GM23338 (cell line): ENCODE measurements at regions not wholly inside any gene's neighbourhood (a gene's known extent, or its start where the extent isn't known, plus 50 kb on each side); places are given as distances from the start of the nearest gene placed in this dataset.
A peak's percentile ranks its signal among the peaks of the same experiment; 100 is the strongest.

Source experiments
- ATAC-seq: fragments of 200-7000 bp; cut with Tn5 transposase; 3 replicates; pipeline ENCODE4 v1.9.1; 2020
- DNase-seq: peaks from one replicate; pipeline ENCODE4 v3.0.0-alpha.2; 2015; ENCODE audit warnings: low spot score
- H2AFZ ChIP-seq: fragments of 200-600 bp; sonication (generic); 2 replicates; pipeline ENCODE4 v1.8.0; 2016; ENCODE audit warnings: antibody characterized with exemption, mild to moderate bottlenecking, moderate library complexity
- H3F3A ChIP-seq: fragments of 200-600 bp; sonication (generic); replicated peaks from 2 replicates; pipeline ENCODE4 v1.8.0; 2017; ENCODE audit warnings: antibody characterized with exemption, mixed run types, low read depth
- H3K27ac ChIP-seq: fragments of 200-600 bp; sonication (generic); 2 replicates; pipeline ENCODE4 v1.6.1; 2016; ENCODE audit warnings: low read depth
- H3K27me3 ChIP-seq: fragments of 200-600 bp; sonication (generic); 2 replicates; pipeline ENCODE4 v1.8.0; 2016; ENCODE audit warnings: mild to moderate bottlenecking, mixed run types, moderate library complexity; ENCODE audit not compliant: insufficient read depth
- H3K36me3 ChIP-seq: fragments of 200-600 bp; sonication (generic); 2 replicates; pipeline ENCODE4 v1.8.0; 2016; ENCODE audit warnings: mild to moderate bottlenecking; ENCODE audit not compliant: insufficient read depth
- H3K4me1 ChIP-seq: fragments of 200-600 bp; sonication (generic); 2 replicates; pipeline ENCODE4 v1.8.0; 2016; ENCODE audit warnings: mild to moderate bottlenecking, moderate library complexity; ENCODE audit not compliant: insufficient read depth
- H3K4me2 ChIP-seq: fragments of 200-600 bp; sonication (generic); 2 replicates; pipeline ENCODE4 v1.7.1; 2017; ENCODE audit warnings: mixed run types
- H3K4me3 ChIP-seq: fragments of 200-600 bp; sonication (generic); 2 replicates; pipeline ENCODE4 v1.6.1; 2016; ENCODE audit warnings: mixed run types
- H3K79me2 ChIP-seq: fragments of 200-600 bp; sonication (generic); replicated peaks from 2 replicates; pipeline ENCODE4 v1.8.0; 2017; ENCODE audit warnings: mild to moderate bottlenecking; ENCODE audit not compliant: insufficient read depth
- H3K9me2 ChIP-seq: fragments of 200-600 bp; sonication (generic); 2 replicates; pipeline ENCODE4 v1.8.0; 2017; ENCODE audit not compliant: insufficient read depth
- H4K20me1 ChIP-seq: fragments of 200-600 bp; sonication (generic); replicated peaks from 2 replicates; pipeline ENCODE4 v1.8.0; 2017; ENCODE audit warnings: mild to moderate bottlenecking; ENCODE audit not compliant: insufficient read depth
- H3K27ac Mint-ChIP-seq: 2 replicates; pipeline ENCODE4 v1.8.0; 2020; ENCODE audit warnings: inconsistent platforms, mild to moderate bottlenecking, moderate library complexity, mixed read lengths
- H3K27me3 Mint-ChIP-seq: 3 replicates; pipeline ENCODE4 v1.8.0; 2022; ENCODE audit warnings: low read depth, mild to moderate bottlenecking, moderate library complexity, mixed read lengths, inconsistent platforms; ENCODE audit not compliant: insufficient read depth, poor library complexity
- H3K36me3 Mint-ChIP-seq: 3 replicates; pipeline ENCODE4 v1.8.0; 2021; ENCODE audit warnings: low read depth, mild to moderate bottlenecking, inconsistent platforms, moderate library complexity, mixed read lengths
- H3K4me1 Mint-ChIP-seq: 3 replicates; pipeline ENCODE4 v1.8.0; 2020; ENCODE audit warnings: mild to moderate bottlenecking, inconsistent platforms, mixed read lengths
- H3K4me3 Mint-ChIP-seq: 3 replicates; pipeline ENCODE4 v1.8.0; 2021; ENCODE audit warnings: moderate library complexity, mild to moderate bottlenecking, inconsistent platforms, mixed read lengths
- H3K9me3 Mint-ChIP-seq: 3 replicates; pipeline ENCODE4 v1.8.0; 2020; ENCODE audit warnings: moderate library complexity, mild to moderate bottlenecking, inconsistent platforms, mixed read lengths
- CREB1 ChIP-seq: fragments of 250-450 bp; sonication (Bioruptor Pico); IDR thresholded peaks from 2 replicates; pipeline ENCODE4 v1.5.0; 2020; ENCODE audit warnings: low read depth, mild to moderate bottlenecking, moderate library complexity
- EZH2 ChIP-seq: fragments of 200-600 bp; sonication (generic); IDR thresholded peaks from one replicate; pipeline ENCODE4 v1.8.0; 2017; ENCODE audit warnings: antibody characterized with exemption, mild to moderate bottlenecking, low read depth; ENCODE audit not compliant: unreplicated experiment
- EZH2phosphoT487 ChIP-seq: fragments of 200-600 bp; sonication (generic); IDR thresholded peaks from one replicate; pipeline ENCODE4 v1.8.1; 2018; ENCODE audit warnings: antibody characterized with exemption; ENCODE audit not compliant: unreplicated experiment
- JUNB ChIP-seq: IDR thresholded peaks from one replicate; pipeline ENCODE4 v1.6.1; 2016; ENCODE audit warnings: antibody characterized with exemption; ENCODE audit not compliant: unreplicated experiment
- NANOG ChIP-seq: IDR thresholded peaks from 2 replicates; pipeline ENCODE4 v1.6.1; 2016; ENCODE audit warnings: antibody characterized with exemption, borderline replicate concordance
- POLR2AphosphoS5 ChIP-seq: IDR thresholded peaks from 2 replicates; pipeline ENCODE4 v1.6.1; 2016; ENCODE audit warnings: antibody characterized with exemption, low read depth
- STAT1 ChIP-seq: IDR thresholded peaks from one replicate; pipeline ENCODE4 v1.6.1; 2016; ENCODE audit warnings: antibody characterized with exemption; ENCODE audit not compliant: unreplicated experiment
- ZNF114 ChIP-seq: fragments of 250-450 bp; sonication (Bioruptor Pico); IDR thresholded peaks from 2 replicates; pipeline ENCODE4 v1.5.0; 2020; ENCODE audit warnings: mild to moderate bottlenecking, moderate library complexity
- TF ChIP-seq, protein P1 (sequence below): IDR thresholded peaks from one replicate; pipeline ENCODE4 v1.6.1; 2018; ENCODE audit warnings: antibody characterized with exemption; ENCODE audit not compliant: unreplicated experiment
- TF ChIP-seq, protein P2 (sequence below), 2 experiments: fragments of 200-600 bp in 1 of 2; sonication (generic) in 1 of 2; conservative IDR thresholded peaks; 2 replicates each; pipeline versions ENCODE4 v1.5.1 to v1.6.1; 2016 to 2017; ENCODE audit warnings: antibody characterized with exemption in 2 of 2, low read depth in 2 of 2, mild to moderate bottlenecking in 2 of 2, moderate library complexity in 1 of 2
- TF ChIP-seq, protein P3 (sequence below): IDR thresholded peaks from 2 replicates; pipeline ENCODE4 v1.6.1; 2016; ENCODE audit warnings: antibody characterized with exemption

DNA sequence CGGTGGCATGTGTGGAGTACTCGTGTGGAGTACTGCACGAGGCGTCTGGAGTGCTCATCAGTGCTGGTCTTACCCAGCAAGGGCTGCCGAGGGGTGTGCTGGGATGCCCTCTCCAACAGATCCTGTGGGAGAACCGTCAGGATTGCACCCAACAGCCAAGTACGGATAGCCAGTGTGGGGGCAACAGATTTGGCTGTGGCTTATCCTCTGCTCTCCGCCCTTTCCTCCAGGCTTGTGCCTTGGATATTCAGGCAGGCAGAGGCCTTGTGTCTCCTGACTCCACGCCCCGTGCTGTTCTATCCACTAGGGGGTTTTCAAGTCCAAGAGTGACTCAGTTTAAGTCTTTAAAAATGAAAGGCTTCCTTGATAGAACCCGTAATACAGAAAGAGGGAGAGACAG lies 321.0 kb upstream of the HS6ST1 start (continued):
- TF ChIP-seq EZH2phosphoT487, result no peak
- TF ChIP-seq, protein P1, sequence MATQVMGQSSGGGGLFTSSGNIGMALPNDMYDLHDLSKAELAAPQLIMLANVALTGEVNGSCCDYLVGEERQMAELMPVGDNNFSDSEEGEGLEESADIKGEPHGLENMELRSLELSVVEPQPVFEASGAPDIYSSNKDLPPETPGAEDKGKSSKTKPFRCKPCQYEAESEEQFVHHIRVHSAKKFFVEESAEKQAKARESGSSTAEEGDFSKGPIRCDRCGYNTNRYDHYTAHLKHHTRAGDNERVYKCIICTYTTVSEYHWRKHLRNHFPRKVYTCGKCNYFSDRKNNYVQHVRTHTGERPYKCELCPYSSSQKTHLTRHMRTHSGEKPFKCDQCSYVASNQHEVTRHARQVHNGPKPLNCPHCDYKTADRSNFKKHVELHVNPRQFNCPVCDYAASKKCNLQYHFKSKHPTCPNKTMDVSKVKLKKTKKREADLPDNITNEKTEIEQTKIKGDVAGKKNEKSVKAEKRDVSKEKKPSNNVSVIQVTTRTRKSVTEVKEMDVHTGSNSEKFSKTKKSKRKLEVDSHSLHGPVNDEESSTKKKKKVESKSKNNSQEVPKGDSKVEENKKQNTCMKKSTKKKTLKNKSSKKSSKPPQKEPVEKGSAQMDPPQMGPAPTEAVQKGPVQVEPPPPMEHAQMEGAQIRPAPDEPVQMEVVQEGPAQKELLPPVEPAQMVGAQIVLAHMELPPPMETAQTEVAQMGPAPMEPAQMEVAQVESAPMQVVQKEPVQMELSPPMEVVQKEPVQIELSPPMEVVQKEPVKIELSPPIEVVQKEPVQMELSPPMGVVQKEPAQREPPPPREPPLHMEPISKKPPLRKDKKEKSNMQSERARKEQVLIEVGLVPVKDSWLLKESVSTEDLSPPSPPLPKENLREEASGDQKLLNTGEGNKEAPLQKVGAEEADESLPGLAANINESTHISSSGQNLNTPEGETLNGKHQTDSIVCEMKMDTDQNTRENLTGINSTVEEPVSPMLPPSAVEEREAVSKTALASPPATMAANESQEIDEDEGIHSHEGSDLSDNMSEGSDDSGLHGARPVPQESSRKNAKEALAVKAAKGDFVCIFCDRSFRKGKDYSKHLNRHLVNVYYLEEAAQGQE, result no peak
- no peak for TF ChIP-seq JUNB
- no peak for TF ChIP-seq NANOG
- TF ChIP-seq CREB1 (CRISPR knock-in tag), result no peak
- no peak for TF ChIP-seq POLR2AphosphoS5

DNA sequence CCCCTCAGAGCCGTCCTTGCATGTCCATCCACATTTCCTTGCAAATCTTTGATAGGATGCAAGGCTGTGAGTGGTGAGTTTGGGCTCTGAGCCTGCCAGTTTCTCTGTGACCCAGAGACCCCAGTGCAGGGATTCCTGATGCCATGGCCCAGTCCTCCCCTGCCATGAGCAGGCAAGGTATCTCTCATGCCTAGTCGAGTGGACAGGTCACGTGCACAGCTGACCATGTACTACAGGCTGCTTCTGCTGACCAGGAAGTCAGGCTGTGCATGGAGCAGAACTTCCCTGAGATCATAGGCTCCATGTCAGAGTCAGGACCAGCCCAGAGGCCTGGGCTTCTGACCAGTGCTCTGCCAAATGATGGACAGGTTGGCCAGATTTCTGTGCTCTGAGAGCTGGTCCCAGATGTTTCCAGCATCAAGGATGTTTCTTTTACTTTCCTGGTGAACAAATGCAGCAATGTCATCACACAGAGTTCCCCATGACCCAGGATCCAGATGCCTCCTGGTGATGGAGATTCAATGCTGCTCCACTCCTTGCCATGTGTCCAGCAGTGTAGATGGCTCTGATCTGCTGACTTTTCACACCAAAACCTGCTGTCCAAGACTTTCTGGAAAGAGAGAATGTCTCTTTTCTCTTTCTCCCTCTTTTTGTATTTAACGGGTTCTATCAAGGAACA lies 321.6 kb upstream of the HS6ST1 start:
- no peak overlapping the region for H3K4me3 ChIP-seq
- peaks cover 57% of the 10 kb centered on the region for H3K4me1 Mint-ChIP-seq

More for the DNA sequence above, 321.6 kb upstream of the HS6ST1 start:
- TF ChIP-seq ZNF114 (CRISPR knock-in tag), result no peak
- TF ChIP-seq, protein P2, sequence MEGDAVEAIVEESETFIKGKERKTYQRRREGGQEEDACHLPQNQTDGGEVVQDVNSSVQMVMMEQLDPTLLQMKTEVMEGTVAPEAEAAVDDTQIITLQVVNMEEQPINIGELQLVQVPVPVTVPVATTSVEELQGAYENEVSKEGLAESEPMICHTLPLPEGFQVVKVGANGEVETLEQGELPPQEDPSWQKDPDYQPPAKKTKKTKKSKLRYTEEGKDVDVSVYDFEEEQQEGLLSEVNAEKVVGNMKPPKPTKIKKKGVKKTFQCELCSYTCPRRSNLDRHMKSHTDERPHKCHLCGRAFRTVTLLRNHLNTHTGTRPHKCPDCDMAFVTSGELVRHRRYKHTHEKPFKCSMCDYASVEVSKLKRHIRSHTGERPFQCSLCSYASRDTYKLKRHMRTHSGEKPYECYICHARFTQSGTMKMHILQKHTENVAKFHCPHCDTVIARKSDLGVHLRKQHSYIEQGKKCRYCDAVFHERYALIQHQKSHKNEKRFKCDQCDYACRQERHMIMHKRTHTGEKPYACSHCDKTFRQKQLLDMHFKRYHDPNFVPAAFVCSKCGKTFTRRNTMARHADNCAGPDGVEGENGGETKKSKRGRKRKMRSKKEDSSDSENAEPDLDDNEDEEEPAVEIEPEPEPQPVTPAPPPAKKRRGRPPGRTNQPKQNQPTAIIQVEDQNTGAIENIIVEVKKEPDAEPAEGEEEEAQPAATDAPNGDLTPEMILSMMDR (conservative IDR thresholded peaks at IDR 0.05; ENCODE audit: low read depth in 2 of 2), result no peak
- TF ChIP-seq EZH2, result no peak
- no peak for TF ChIP-seq CREB1 (CRISPR knock-in tag)
- no peak for TF ChIP-seq JUNB
- TF ChIP-seq, protein P3, sequence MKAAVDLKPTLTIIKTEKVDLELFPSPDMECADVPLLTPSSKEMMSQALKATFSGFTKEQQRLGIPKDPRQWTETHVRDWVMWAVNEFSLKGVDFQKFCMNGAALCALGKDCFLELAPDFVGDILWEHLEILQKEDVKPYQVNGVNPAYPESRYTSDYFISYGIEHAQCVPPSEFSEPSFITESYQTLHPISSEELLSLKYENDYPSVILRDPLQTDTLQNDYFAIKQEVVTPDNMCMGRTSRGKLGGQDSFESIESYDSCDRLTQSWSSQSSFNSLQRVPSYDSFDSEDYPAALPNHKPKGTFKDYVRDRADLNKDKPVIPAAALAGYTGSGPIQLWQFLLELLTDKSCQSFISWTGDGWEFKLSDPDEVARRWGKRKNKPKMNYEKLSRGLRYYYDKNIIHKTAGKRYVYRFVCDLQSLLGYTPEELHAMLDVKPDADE, result no peak
- TF ChIP-seq STAT1, result no peak
- no peaks in the 10 kb centered on the region for H4K20me1 ChIP-seq
- Mint-ChIP-seq H3K4me3 (no peak overlapping the region), H3K9me3 (no peaks in the 10 kb centered on the region), H3K27me3 (peaks cover 46% of the 10 kb centered on the region), H3K27ac (no peak overlapping the region), H3K36me3 (peaks cover 6% of the 10 kb centered on the region; the same call in 1 of the 3 replicates)
- H3K79me2 ChIP-seq, result no peaks in the 10 kb centered on the region
- no peak for ATAC-seq
- H2AFZ ChIP-seq, result no peak overlapping the region
- H3K27ac ChIP-seq, result peak overlapping the region; percentile 94
- DNase-seq, result no peak
- peaks cover 19% of the 10 kb centered on the region; the same call in 1 of the 2 replicates for H3F3A ChIP-seq
- H3K4me1 ChIP-seq, result peaks cover 41% of the 10 kb centered on the region
- H3K36me3 ChIP-seq, result no peaks in the 10 kb centered on the region
- H3K9me2 ChIP-seq, result peaks cover 53% of the 10 kb centered on the region
- no peaks in the 10 kb centered on the region for H3K27me3 ChIP-seq
- peak overlapping the region; percentile 10; the same call in 1 of the 2 replicates for H3K4me2 ChIP-seq
